ENCODE measurements at regions not wholly inside any gene's neighbourhood (a gene's known extent, or its start where the extent isn't known, plus 50 kb on each side); places are given as distances from the start of the nearest gene placed in this dataset.

GRCh38 chr2:75790121-75790813 lies 79.6 kb upstream of the GCFC2 start:
- Histone ChIP-seq H3K4me1 (ENCODE audit: insufficient read depth, low read length) (0 out of 2 replicates have a peak, but pooled peaks cover 6% of the 10 kb centered on the region), H3K9me3 (ENCODE audit: control insufficient read depth, insufficient read depth, low read length) (no peaks in the 10 kb centered on the region), H3K36me3 (ENCODE audit: insufficient read depth, low read length) (no peaks in the 10 kb centered on the region), H3K9ac (ENCODE audit: low read depth, low read length) (no peak overlapping the region)

- H3K36me3 ChIP-seq (ENCODE audit: insufficient read depth, low read length): no peaks in the 10 kb centered on the region
- H3K9ac ChIP-seq (ENCODE audit: low read depth, low read length): no peak overlapping the region
- no peaks in the 10 kb centered on the region; the same call in 1 of the 2 replicates for H3K9me3 ChIP-seq (ENCODE audit: control insufficient read depth, insufficient read depth, low read length)
- 0 out of 2 replicates have a peak, but pooled peaks cover 6% of the 10 kb centered on the region for H3K4me1 ChIP-seq (ENCODE audit: insufficient read depth, low read length)
These were observed 78.2 kb upstream of the GCFC2 start for GRCh38 chr2:75788902-75789301.

GRCh38 chr2:75788154-75788553 lies 77.4 kb upstream of the GCFC2 start:
- 0 out of 2 replicates have a peak, but pooled peaks cover 6% of the 10 kb centered on the region for H3K4me1 ChIP-seq (ENCODE audit: insufficient read depth, low read length)
- no peaks in the 10 kb centered on the region for H3K36me3 ChIP-seq (ENCODE audit: insufficient read depth, low read length)
- H3K9ac ChIP-seq (ENCODE audit: low read depth, low read length): no peak overlapping the region
- no peaks in the 10 kb centered on the region; the same call in 1 of the 2 replicates for H3K9me3 ChIP-seq (ENCODE audit: control insufficient read depth, insufficient read depth, low read length)

DNA sequence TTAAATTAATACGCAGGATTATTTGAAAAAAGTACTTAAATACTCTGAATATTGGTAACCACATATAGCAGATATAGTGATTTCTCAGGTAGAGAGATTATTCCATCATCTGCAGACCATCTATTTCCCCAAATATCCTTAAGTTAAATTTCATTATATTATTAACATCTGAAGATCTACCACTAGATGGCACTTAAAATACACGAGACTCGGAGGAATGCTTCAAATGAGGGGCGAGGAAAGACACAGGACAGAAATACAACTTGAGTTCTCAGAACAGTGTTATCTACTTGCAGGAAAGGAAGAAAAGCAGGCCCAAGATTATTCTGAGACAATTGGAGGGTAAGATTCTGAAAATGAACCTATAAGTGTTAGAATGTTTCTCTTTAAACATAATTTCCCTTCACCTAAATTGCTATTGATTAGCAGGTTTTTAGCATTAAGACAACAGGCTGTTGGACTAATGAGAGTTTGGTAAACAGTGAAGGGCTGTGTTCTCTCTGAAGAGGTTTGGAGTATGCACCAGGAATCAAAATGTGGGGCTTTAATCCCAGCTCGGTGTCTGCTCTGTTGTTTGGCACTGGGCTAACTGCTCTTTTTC lies 76.9 kb upstream of the GCFC2 start:
- Histone ChIP-seq H3K9me3 (ENCODE audit: control insufficient read depth, insufficient read depth, low read length) (no peaks in the 10 kb centered on the region; the same call in 1 of the 2 replicates), H3K9ac (ENCODE audit: low read depth, low read length) (no peak overlapping the region), H3K36me3 (ENCODE audit: insufficient read depth, low read length) (no peaks in the 10 kb centered on the region), H3K4me1 (ENCODE audit: insufficient read depth, low read length) (0 out of 2 replicates have a peak, but pooled peaks cover 6% of the 10 kb centered on the region)

DNA sequence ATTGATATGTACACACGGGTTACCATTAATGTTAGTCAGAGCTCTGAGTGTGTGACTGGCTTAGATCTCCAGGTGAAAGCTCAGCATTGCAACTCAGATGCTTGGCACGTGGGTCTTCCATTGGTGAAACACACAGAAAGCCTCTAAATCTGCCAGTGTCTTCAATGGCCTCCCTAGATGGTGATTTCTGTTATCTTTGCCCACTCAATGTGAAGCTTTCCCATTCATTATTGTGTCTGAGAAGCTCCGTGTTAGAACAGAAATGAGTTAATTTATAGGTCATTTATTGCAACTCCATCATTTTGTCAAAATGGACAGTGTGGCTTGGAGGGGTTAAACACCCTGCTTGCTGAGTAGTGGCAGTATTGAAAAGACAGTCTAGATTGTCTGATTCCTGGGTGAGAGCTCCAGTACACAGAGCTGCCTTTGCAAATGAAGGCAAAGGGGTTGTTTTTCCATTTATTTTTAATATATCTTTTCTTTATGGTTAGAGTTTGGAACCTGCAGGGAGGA lies 64.7 kb upstream of the GCFC2 start:
- Histone ChIP-seq H3K4me1 (ENCODE audit: insufficient read depth, low read length) (peaks cover 26% of the 10 kb centered on the region), H3K9me3 (ENCODE audit: control insufficient read depth, insufficient read depth, low read length) (no peaks in the 10 kb centered on the region), H3K36me3 (ENCODE audit: insufficient read depth, low read length) (no peaks in the 10 kb centered on the region), H3K9ac (ENCODE audit: low read depth, low read length) (no peak overlapping the region)

GRCh38 chr2:75772908-75773630 lies 62.4 kb upstream of the GCFC2 start:
- Histone ChIP-seq H3K9me3 (ENCODE audit: control insufficient read depth, insufficient read depth, low read length) (no peaks in the 10 kb centered on the region), H3K36me3 (ENCODE audit: insufficient read depth, low read length) (no peaks in the 10 kb centered on the region), H3K9ac (ENCODE audit: low read depth, low read length) (no peak overlapping the region; the same call in 1 of the 2 replicates), H3K4me1 (ENCODE audit: insufficient read depth, low read length) (peaks cover 26% of the 10 kb centered on the region)

DNA sequence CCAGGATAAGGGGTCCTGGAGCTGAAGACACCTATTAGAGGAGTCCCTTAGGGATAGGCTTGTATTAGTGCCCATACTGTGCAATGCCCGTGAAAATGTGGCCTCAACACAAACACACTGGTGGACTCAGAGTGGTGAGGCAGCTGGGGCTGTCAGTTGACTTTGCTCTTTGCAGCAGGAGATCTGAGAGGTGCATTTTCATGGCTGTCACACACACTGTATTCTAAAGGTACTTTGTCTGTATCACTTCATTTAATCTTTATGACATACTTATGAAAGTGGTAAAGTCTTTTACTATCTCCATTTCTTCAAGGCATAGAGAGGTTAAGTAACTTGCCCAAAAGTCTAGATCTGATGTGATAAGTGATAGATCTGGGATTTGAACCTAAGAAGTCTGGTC lies 55.1 kb upstream of the GCFC2 start:
- Histone ChIP-seq H3K9me3 (ENCODE audit: control insufficient read depth, insufficient read depth, low read length) (no peaks in the 10 kb centered on the region), H3K4me1 (ENCODE audit: insufficient read depth, low read length) (no peaks in the 10 kb centered on the region), H3K36me3 (ENCODE audit: insufficient read depth, low read length) (no peaks in the 10 kb centered on the region), H3K9ac (ENCODE audit: low read depth, low read length) (no peak overlapping the region)

GRCh38 chr2:75764611-75765010 lies 53.9 kb upstream of the GCFC2 start:
- H3K9me3 ChIP-seq (ENCODE audit: control insufficient read depth, insufficient read depth, low read length): no peaks in the 10 kb centered on the region
- no peaks in the 10 kb centered on the region for H3K36me3 ChIP-seq (ENCODE audit: insufficient read depth, low read length)
- no peaks in the 10 kb centered on the region for H3K4me1 ChIP-seq (ENCODE audit: insufficient read depth, low read length)
- H3K9ac ChIP-seq (ENCODE audit: low read depth, low read length): no peak overlapping the region

Data from ES-I3 (cell line).